DND-41 (cell line): ENCODE measurements at regions not wholly inside any gene's neighbourhood (a gene's known extent, or its start where the extent isn't known, plus 50 kb on each side); places are given as distances from the start of the nearest gene placed in this dataset.

Source experiments
- ATAC-seq: fragments of 200-7000 bp; cut with Tn5 transposase; 3 replicates; pipeline ENCODE4 v1.9.1; 2021; ENCODE audit warnings: low read depth; ENCODE audit not compliant: insufficient read depth
- DNase-seq: peaks from one replicate; pipeline ENCODE4 v3.0.0-alpha.2; 2020
- H2AFZ ChIP-seq: 2 replicates; pipeline ENCODE4 v1.6.0; 2012; ENCODE audit warnings: low read depth, low read length
- H3K27ac ChIP-seq: 2 replicates; pipeline ENCODE4 v1.5.1; 2012; ENCODE audit warnings: low read length, inconsistent platforms
- H3K27me3 ChIP-seq: fragments of 200-600 bp; sonication (generic); 2 replicates; pipeline ENCODE4 v1.6.0; 2012; ENCODE audit warnings: low read length, mild to moderate bottlenecking, inconsistent platforms; ENCODE audit not compliant: insufficient read depth, poor library complexity
- H3K36me3 ChIP-seq: 2 replicates; pipeline ENCODE4 v1.5.1; 2012; ENCODE audit warnings: low read length, inconsistent platforms; ENCODE audit not compliant: insufficient read depth
- H3K4me1 ChIP-seq: 2 replicates; pipeline ENCODE4 v1.5.1; 2012; ENCODE audit warnings: mild to moderate bottlenecking, low read length; ENCODE audit not compliant: insufficient read depth
- H3K4me2 ChIP-seq: 2 replicates; pipeline ENCODE4 v1.6.0; 2012; ENCODE audit warnings: mild to moderate bottlenecking, moderate library complexity, low read length, inconsistent platforms; ENCODE audit not compliant: insufficient read depth
- H3K4me3 ChIP-seq, 2 experiments: fragments of 200-600 bp in 1 of 2; shearing (Covaris generic) in 1 of 2; 2 replicates each; pipeline ENCODE4 v1.5.1; 2012 to 2016; ENCODE audit warnings: inconsistent platforms in 2 of 2, low read length in 2 of 2, mild to moderate bottlenecking in 2 of 2, low read depth in 1 of 2, moderate library complexity in 1 of 2
- H3K79me2 ChIP-seq: 2 replicates; pipeline ENCODE4 v1.6.0; 2012; ENCODE audit warnings: low read length, inconsistent platforms; ENCODE audit not compliant: insufficient read depth
- H3K9ac ChIP-seq: 2 replicates; pipeline ENCODE4 v1.6.0; 2012; ENCODE audit warnings: low read depth, mild to moderate bottlenecking, inconsistent platforms, low read length, moderate library complexity
- H3K9me3 ChIP-seq: 2 replicates; pipeline ENCODE4 v1.5.1; 2012; ENCODE audit warnings: low read length, moderate library complexity, mild to moderate bottlenecking, inconsistent platforms; ENCODE audit not compliant: insufficient read depth, severe bottlenecking
- H4K20me1 ChIP-seq: 2 replicates; pipeline ENCODE4 v1.6.0; 2012; ENCODE audit warnings: low read length; ENCODE audit not compliant: insufficient read depth
- CTCF ChIP-seq: IDR thresholded peaks from 2 replicates; pipeline ENCODE4 v1.5.1; 2012; ENCODE audit warnings: borderline replicate concordance, low read length, moderate library complexity, mild to moderate bottlenecking; ENCODE audit not compliant: poor library complexity, severe bottlenecking; ENCODE audit errors: extremely low read depth
- EZH2 ChIP-seq: IDR thresholded peaks from 3 replicates; pipeline ENCODE4 v1.6.1; 2012; ENCODE audit warnings: borderline replicate concordance, low read depth, mild to moderate bottlenecking, moderate library complexity, low read length, inconsistent platforms; ENCODE audit not compliant: severe bottlenecking

GRCh38 chr2:71777946-71778345 is 324.6 kb downstream of the DYSF start:
- DNase-seq, result no peak
- TF ChIP-seq CTCF, result no peak
- TF ChIP-seq EZH2, result no peak
- no peak overlapping the region for H2AFZ ChIP-seq
- no peak overlapping the region for H3K4me2 ChIP-seq
- H3K9me3 ChIP-seq, result no peaks in the 10 kb centered on the region
- no peak overlapping the region for H3K4me3 ChIP-seq
- H3K79me2 ChIP-seq, result no peaks in the 10 kb centered on the region
- no peak for ATAC-seq
- H4K20me1 ChIP-seq, result no peaks in the 10 kb centered on the region
- no peaks in the 10 kb centered on the region for H3K36me3 ChIP-seq
- H3K27me3 ChIP-seq, result no peaks in the 10 kb centered on the region
- no peaks in the 10 kb centered on the region for H3K4me1 ChIP-seq
- no peak overlapping the region for H3K9ac ChIP-seq
- H3K27ac ChIP-seq, result no peak overlapping the region

GRCh38 chr2:71776227-71776626 is 322.9 kb downstream of the DYSF start:
- H3K79me2 ChIP-seq, result no peaks in the 10 kb centered on the region
- no peak overlapping the region for H3K9ac ChIP-seq
- DNase-seq (no peak), ATAC-seq (no peak)
- H3K4me3 ChIP-seq, result no peak overlapping the region
- no peaks in the 10 kb centered on the region for H3K4me1 ChIP-seq
- TF ChIP-seq EZH2 (no peak), CTCF (no peak)
- H3K4me2 ChIP-seq, result no peak overlapping the region
- H2AFZ ChIP-seq, result no peak overlapping the region
- H3K36me3 ChIP-seq, result no peaks in the 10 kb centered on the region
- H4K20me1 ChIP-seq, result no peaks in the 10 kb centered on the region
- H3K27ac ChIP-seq, result no peak overlapping the region
- no peaks in the 10 kb centered on the region for H3K27me3 ChIP-seq
- no peaks in the 10 kb centered on the region for H3K9me3 ChIP-seq

GRCh38 chr2:71773218-71773617 is 319.9 kb downstream of the DYSF start:
- Histone ChIP-seq H3K36me3 (no peaks in the 10 kb centered on the region), H3K9ac (no peak overlapping the region), H4K20me1 (no peaks in the 10 kb centered on the region), H3K79me2 (no peaks in the 10 kb centered on the region), H3K4me1 (no peaks in the 10 kb centered on the region), H3K9me3 (no peaks in the 10 kb centered on the region), H3K27ac (no peak overlapping the region), H2AFZ (no peak overlapping the region), H3K4me3 (no peak overlapping the region), H3K4me2 (no peak overlapping the region), H3K27me3 (no peaks in the 10 kb centered on the region)
- ATAC-seq (no peak), DNase-seq (no peak)
- TF ChIP-seq CTCF (no peak), EZH2 (no peak)

DNA sequence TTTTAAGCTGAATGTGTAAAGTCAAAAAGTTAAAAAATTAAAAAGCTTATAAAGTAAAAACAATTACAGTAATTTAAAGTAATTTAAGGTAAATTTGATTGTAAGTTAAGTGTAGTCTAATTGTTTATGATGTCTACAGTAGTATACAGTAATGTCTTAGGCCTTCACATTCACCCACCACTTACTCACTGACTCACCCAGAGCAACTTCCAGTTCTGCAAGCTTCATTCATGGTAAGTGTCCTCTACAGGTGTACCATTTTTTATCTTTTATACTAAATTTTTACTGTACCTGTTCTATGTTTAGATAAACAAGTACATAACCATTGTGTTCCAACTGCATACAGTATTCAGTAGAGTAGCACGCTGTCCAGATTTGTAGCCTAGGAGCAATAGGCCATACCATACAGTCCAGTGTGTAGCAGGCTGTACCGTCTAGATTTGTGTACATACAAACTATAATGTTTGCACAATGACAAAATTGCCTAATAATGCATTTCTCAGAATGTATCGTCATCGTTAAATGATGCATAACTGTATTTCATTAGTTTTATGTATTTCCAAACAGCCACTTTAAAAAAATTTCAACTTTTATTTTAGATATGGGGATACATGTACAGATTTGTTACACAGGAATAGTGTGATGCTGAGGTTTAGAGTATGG is 319.3 kb downstream of the DYSF start:
- H2AFZ ChIP-seq, result no peak overlapping the region
- no peaks in the 10 kb centered on the region for H3K27me3 ChIP-seq
- TF ChIP-seq CTCF, result no peak
- no peak for TF ChIP-seq EZH2
- DNase-seq (no peak), ATAC-seq (no peak)
- no peaks in the 10 kb centered on the region for H3K9me3 ChIP-seq
- H3K9ac ChIP-seq, result no peak overlapping the region
- H3K79me2 ChIP-seq, result no peaks in the 10 kb centered on the region
- H4K20me1 ChIP-seq, result no peaks in the 10 kb centered on the region
- no peaks in the 10 kb centered on the region for H3K36me3 ChIP-seq
- no peak overlapping the region for H3K4me3 ChIP-seq
- H3K4me2 ChIP-seq, result no peak overlapping the region
- no peak overlapping the region for H3K27ac ChIP-seq
- H3K4me1 ChIP-seq, result no peaks in the 10 kb centered on the region
